ENCODE measurements at regions not wholly inside any gene's neighbourhood (a gene's known extent, or its start where the extent isn't known, plus 50 kb on each side); places are given as distances from the start of the nearest gene placed in this dataset.
A peak's percentile ranks its signal among the peaks of the same experiment; 100 is the strongest.

DNA sequence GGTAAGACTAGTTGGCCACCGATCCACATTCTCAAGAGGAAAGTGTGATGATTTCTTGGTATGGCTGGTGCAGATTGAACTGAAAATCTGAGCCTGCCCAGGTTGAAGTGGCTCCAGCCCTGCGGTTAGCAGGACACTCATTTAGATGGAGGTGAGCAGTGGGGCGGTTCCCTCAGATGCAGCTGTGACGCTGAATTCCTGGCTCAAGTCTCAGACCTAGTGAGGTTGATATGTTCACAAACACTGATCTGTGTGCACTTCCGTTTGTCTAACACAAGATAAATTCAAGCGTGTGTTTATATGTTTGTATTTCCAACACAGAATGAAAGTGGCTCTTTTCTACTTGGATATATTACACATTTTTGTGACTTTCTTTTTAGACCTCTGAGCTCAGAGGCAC is 83.4 kb upstream of the FRMD1 start:
- DNase-seq, result peak in 1 of 3 donors; percentile 72
- no peak overlapping the region for H3K4me3 ChIP-seq
- ATAC-seq, result peak; percentile 84

GRCh38 chr6:168161371-168161750 is 82.3 kb upstream of the FRMD1 start:
- no peak overlapping the region for H3K4me3 ChIP-seq
- DNase-seq, result no peak
- intact Hi-C loops (cut with DNase I, micrococcal nuclease), result no loop called here
- peaks cover 7% of the 10 kb centered on the region for H3K4me1 ChIP-seq (ENCODE audit: low read depth)
- no peak for ATAC-seq
- no peaks in the 10 kb centered on the region for H3K9me3 ChIP-seq
- H3K36me3 ChIP-seq (ENCODE audit: low read depth), result no peaks in the 10 kb centered on the region
- TF ChIP-seq, protein P1, sequence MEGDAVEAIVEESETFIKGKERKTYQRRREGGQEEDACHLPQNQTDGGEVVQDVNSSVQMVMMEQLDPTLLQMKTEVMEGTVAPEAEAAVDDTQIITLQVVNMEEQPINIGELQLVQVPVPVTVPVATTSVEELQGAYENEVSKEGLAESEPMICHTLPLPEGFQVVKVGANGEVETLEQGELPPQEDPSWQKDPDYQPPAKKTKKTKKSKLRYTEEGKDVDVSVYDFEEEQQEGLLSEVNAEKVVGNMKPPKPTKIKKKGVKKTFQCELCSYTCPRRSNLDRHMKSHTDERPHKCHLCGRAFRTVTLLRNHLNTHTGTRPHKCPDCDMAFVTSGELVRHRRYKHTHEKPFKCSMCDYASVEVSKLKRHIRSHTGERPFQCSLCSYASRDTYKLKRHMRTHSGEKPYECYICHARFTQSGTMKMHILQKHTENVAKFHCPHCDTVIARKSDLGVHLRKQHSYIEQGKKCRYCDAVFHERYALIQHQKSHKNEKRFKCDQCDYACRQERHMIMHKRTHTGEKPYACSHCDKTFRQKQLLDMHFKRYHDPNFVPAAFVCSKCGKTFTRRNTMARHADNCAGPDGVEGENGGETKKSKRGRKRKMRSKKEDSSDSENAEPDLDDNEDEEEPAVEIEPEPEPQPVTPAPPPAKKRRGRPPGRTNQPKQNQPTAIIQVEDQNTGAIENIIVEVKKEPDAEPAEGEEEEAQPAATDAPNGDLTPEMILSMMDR (IDR thresholded peaks at IDR 0.05), result no peak

More for the DNA sequence above, 83.4 kb upstream of the FRMD1 start:
- TF ChIP-seq, protein P1 (IDR thresholded peaks at IDR 0.05), result no peak
- intact Hi-C loops (cut with DNase I, micrococcal nuclease), result no loop called here
- H3K4me1 ChIP-seq (ENCODE audit: low read depth), result peaks cover 7% of the 10 kb centered on the region
- H3K36me3 ChIP-seq (ENCODE audit: low read depth), result no peaks in the 10 kb centered on the region
- no peaks in the 10 kb centered on the region for H3K9me3 ChIP-seq

GRCh38 chr6:168160506-168161370 is 81.7 kb upstream of the FRMD1 start:
- Histone ChIP-seq H3K36me3 (ENCODE audit: low read depth) (no peaks in the 10 kb centered on the region), H3K9me3 (no peaks in the 10 kb centered on the region), H3K4me3 (no peak overlapping the region), H3K4me1 (ENCODE audit: low read depth) (peaks cover 7% of the 10 kb centered on the region)
- TF ChIP-seq, protein P1 (IDR thresholded peaks at IDR 0.05), result no peak
- DNase-seq, result no peak
- ATAC-seq, result no peak
- intact Hi-C loops (cut with DNase I, micrococcal nuclease), result no loop called here

GRCh38 chr6:168159506-168159905 is 80.5 kb upstream of the FRMD1 start:
- no peak for ATAC-seq
- Histone ChIP-seq H3K36me3 (ENCODE audit: low read depth) (no peaks in the 10 kb centered on the region), H3K9me3 (no peaks in the 10 kb centered on the region), H3K4me3 (no peak overlapping the region), H3K4me1 (ENCODE audit: low read depth) (peaks cover 10% of the 10 kb centered on the region)
- no peak for DNase-seq
- TF ChIP-seq, protein P1 (IDR thresholded peaks at IDR 0.05), result no peak
- intact Hi-C loops (cut with DNase I, micrococcal nuclease), result no loop called here

GRCh38 chr6:168158980-168159349 is 80.0 kb upstream of the FRMD1 start:
- Histone ChIP-seq H3K4me3 (no peak overlapping the region), H3K36me3 (ENCODE audit: low read depth) (no peaks in the 10 kb centered on the region), H3K4me1 (ENCODE audit: low read depth) (peaks cover 10% of the 10 kb centered on the region), H3K9me3 (no peaks in the 10 kb centered on the region)
- intact Hi-C loops (cut with DNase I, micrococcal nuclease), result no loop called here
- TF ChIP-seq, protein P1 (IDR thresholded peaks at IDR 0.05), result no peak
- no peak for ATAC-seq
- no peak for DNase-seq
